ENCODE measurements at regions not wholly inside any gene's neighbourhood (a gene's known extent, or its start where the extent isn't known, plus 50 kb on each side); places are given as distances from the start of the nearest gene placed in this dataset.

DNA sequence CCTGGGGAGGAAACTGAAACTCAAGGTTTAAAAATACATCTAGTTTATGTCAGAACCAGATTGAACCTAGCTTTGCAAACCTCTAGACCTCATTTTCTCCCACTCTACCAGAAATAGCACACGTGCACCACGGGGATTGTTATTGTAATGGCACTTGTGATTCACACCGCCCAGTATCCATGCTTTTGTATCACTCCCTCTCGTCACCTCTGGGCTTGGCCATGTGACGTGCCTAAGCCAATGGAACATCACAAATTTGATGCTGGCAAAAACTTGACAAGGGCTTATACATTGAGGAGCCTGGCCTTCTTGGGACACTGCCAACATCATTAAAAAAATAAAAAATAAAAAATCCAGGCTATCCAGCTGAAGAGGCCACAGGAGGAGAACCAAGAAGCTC, 495.8 kb upstream of the POU3F3 start:
- TF ChIP-seq, protein P1, sequence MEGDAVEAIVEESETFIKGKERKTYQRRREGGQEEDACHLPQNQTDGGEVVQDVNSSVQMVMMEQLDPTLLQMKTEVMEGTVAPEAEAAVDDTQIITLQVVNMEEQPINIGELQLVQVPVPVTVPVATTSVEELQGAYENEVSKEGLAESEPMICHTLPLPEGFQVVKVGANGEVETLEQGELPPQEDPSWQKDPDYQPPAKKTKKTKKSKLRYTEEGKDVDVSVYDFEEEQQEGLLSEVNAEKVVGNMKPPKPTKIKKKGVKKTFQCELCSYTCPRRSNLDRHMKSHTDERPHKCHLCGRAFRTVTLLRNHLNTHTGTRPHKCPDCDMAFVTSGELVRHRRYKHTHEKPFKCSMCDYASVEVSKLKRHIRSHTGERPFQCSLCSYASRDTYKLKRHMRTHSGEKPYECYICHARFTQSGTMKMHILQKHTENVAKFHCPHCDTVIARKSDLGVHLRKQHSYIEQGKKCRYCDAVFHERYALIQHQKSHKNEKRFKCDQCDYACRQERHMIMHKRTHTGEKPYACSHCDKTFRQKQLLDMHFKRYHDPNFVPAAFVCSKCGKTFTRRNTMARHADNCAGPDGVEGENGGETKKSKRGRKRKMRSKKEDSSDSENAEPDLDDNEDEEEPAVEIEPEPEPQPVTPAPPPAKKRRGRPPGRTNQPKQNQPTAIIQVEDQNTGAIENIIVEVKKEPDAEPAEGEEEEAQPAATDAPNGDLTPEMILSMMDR (IDR thresholded peaks at IDR 0.05) = no peak
- TF ChIP-seq EP300 (IDR thresholded peaks at IDR 0.05) = no peak
